T-cell (primary cell): ENCODE measurements at regions not wholly inside any gene's neighbourhood (a gene's known extent, or its start where the extent isn't known, plus 50 kb on each side); places are given as distances from the start of the nearest gene placed in this dataset.
A peak's percentile ranks its signal among the peaks of the same experiment; 100 is the strongest.
"Not testable (repeated sequence)": the region's sequence is repeated elsewhere in the genome, so short reads cannot be mapped to it uniquely, and the experiment has no call there.

Experiments used
- ATAC-seq, 4 experiments: fragments of 200-7000 bp in 3 of 4; fragments of 150-1000 bp in 1 of 4; cut with Tn5 transposase; replicated peaks in 1 of 4; 1 replicate in 3 of 4; 2 replicates in 1 of 4; pipeline ENCODE4 v1.10.0; 2021; ENCODE audit warnings: moderate library complexity in 3 of 4, mild to moderate bottlenecking in 2 of 4, moderate number of reproducible peaks in 1 of 4
- CTCF ChIA-PET, 2 donors: fragments of 300-600 bp; sonication (Branson Sonifier 250); formaldehyde crosslinking; loops; one replicate each; lab custom pipeline; 2022; ENCODE audit warnings: antibody characterized with exemption in 2 of 2; lab: Charles Lee
- POLR2A ChIA-PET, 2 donors: fragments of 300-600 bp; sonication (Branson Sonifier 250); formaldehyde crosslinking; loops; one replicate each; lab custom pipeline; 2022; ENCODE audit warnings: antibody characterized with exemption in 2 of 2; lab: Charles Lee
- DNase-seq, 35 experiments: peaks; one replicate each; pipeline versions ENCODE4 v3.0.0 to v3.0.0-alpha.2; 2013 to 2023
- H3K27ac ChIP-seq: one replicate; pipeline ENCODE4 v1.5.1; 2013; ENCODE audit warnings: low read length
- H3K27me3 ChIP-seq, 2 experiments: replicated peaks in 1 of 2; 1 replicate in 1 of 2; 2 replicates in 1 of 2; pipeline versions ENCODE4 v1.6.1 to v1.7.0; 2013; ENCODE audit warnings: low read length in 1 of 2, mixed read lengths in 1 of 2; ENCODE audit not compliant: control insufficient read depth in 2 of 2, insufficient read depth in 2 of 2; ENCODE audit errors: extremely low read depth in 1 of 2
- H3K36me3 ChIP-seq, 2 donors: 1 replicate in 1 of 2; 2 replicates in 1 of 2; pipeline versions ENCODE4 v1.6.1 to v1.7.0; 2013; ENCODE audit warnings: low read length in 1 of 2; ENCODE audit not compliant: control insufficient read depth in 2 of 2, insufficient read depth in 1 of 2; ENCODE audit errors: extremely low read depth in 1 of 2
- H3K4me1 ChIP-seq, 2 experiments: 1 replicate in 1 of 2; 2 replicates in 1 of 2; pipeline versions ENCODE4 v1.6.1 to v1.7.0; 2013; ENCODE audit warnings: low read length in 2 of 2, mixed read lengths in 1 of 2; ENCODE audit not compliant: insufficient read depth in 2 of 2, control insufficient read depth in 1 of 2; ENCODE audit errors: extremely low read depth in 1 of 2
- H3K4me3 ChIP-seq, 2 donors: 1 replicate in 1 of 2; 2 replicates in 1 of 2; pipeline versions ENCODE4 v1.5.1 to v1.7.0; 2013; ENCODE audit warnings: mild to moderate bottlenecking in 2 of 2, low read length in 1 of 2, moderate library complexity in 1 of 2; ENCODE audit not compliant: control insufficient read depth in 1 of 2; ENCODE audit errors: extremely low read depth in 1 of 2
- H3K9me3 ChIP-seq: 2 replicates; pipeline ENCODE4 v1.7.0; 2013
- H3K27ac Mint-ChIP-seq, 2 donors: one replicate each; pipeline ENCODE4 v1.8.0; 2020 to 2021; ENCODE audit warnings: mild to moderate bottlenecking in 2 of 2, mixed read lengths in 2 of 2
- H3K27me3 Mint-ChIP-seq, 2 donors: one replicate each; pipeline ENCODE4 v1.8.0; 2021 to 2022; ENCODE audit warnings: mixed read lengths in 2 of 2
- H3K36me3 Mint-ChIP-seq: one replicate; pipeline ENCODE4 v1.8.0; 2021; ENCODE audit warnings: mixed read lengths
- H3K4me1 Mint-ChIP-seq, 3 donors: one replicate each; pipeline ENCODE4 v1.8.0; 2020 to 2022; ENCODE audit warnings: mixed read lengths in 3 of 3, mild to moderate bottlenecking in 1 of 3
- H3K4me3 Mint-ChIP-seq, 3 donors: one replicate each; pipeline ENCODE4 v1.8.0; 2020 to 2022; ENCODE audit warnings: mild to moderate bottlenecking in 3 of 3, mixed read lengths in 3 of 3, moderate library complexity in 3 of 3
- H3K9me3 Mint-ChIP-seq, 3 donors: one replicate each; pipeline ENCODE4 v1.8.0; 2020 to 2022; ENCODE audit warnings: mixed read lengths in 3 of 3
- WGBS: methylation state at CpG from one replicate; pipeline ENCODE4 v1.1.5; 2013; ENCODE audit warnings: missing lambda C conversion rate; ENCODE audit not compliant: insufficient coverage; 5-methylcytosine and 5-hydroxymethylcytosine counted together

GRCh38 chr15:22713933-22714332, 72.5 kb upstream of the NIPA1 start:
- ATAC-seq, POLR2A ChIA-PET, H3K36me3 ChIP-seq, H3K27me3 ChIP-seq, H3K4me3 ChIP-seq, H3K9me3 ChIP-seq, H3K27ac Mint-ChIP-seq, H3K9me3 Mint-ChIP-seq, DNase-seq, H3K36me3 Mint-ChIP-seq, H3K4me1 ChIP-seq, H3K27ac ChIP-seq, CTCF ChIA-PET: not testable (repeated sequence)
- H3K4me3 Mint-ChIP-seq = peak overlapping the region; percentile 39 to 64 (median 59)
- WGBS = no CpG with 5 or more reads among the region's 1 CpG
- H3K27me3 Mint-ChIP-seq = peaks cover 31 to 32% of the 10 kb centered on the region in 2 donors
- peaks cover 0 to 10% (median 4%) of the 10 kb centered on the region in 3 donors for H3K4me1 Mint-ChIP-seq

- Mint-ChIP-seq H3K4me1 (peaks cover 0 to 10% (median 4%) of the 10 kb centered on the region in 3 donors), H3K4me3 (peak overlapping the region; percentile 39 to 64 (median 59)), H3K27me3 (peaks cover 30 to 31% of the 10 kb centered on the region in 2 donors)
- ATAC-seq = peak; percentile 43 to 70 (median 58)
- H3K36me3 Mint-ChIP-seq, H3K9me3 Mint-ChIP-seq, H3K27ac ChIP-seq, POLR2A ChIA-PET, H3K27me3 ChIP-seq, H3K4me1 ChIP-seq, H3K27ac Mint-ChIP-seq, H3K4me3 ChIP-seq, H3K9me3 ChIP-seq, H3K36me3 ChIP-seq, CTCF ChIA-PET: not testable (repeated sequence)
- peak in 3 of 35 experiments; percentile 3 for DNase-seq
- 6% methylated on average over 31 of the region's 77 CpGs for WGBS
Observed at GRCh38 chr15:22714358-22715132, 71.9 kb upstream of the NIPA1 start.

- H3K4me3 ChIP-seq, H3K9me3 ChIP-seq, H3K36me3 Mint-ChIP-seq, H3K27ac Mint-ChIP-seq, H3K27me3 ChIP-seq, DNase-seq, H3K4me1 ChIP-seq, H3K27ac ChIP-seq, H3K36me3 ChIP-seq, POLR2A ChIA-PET, H3K9me3 Mint-ChIP-seq, CTCF ChIA-PET: not testable (repeated sequence)
- peaks cover 0 to 10% (median 4%) of the 10 kb centered on the region in 3 donors for H3K4me1 Mint-ChIP-seq
- WGBS = 48% methylated on average over 7 of the region's 32 CpGs
- ATAC-seq = peak in 3 of 4 experiments; percentile 10 to 31 (median 29)
- peak overlapping the region; percentile 25 to 52 (median 34) for H3K4me3 Mint-ChIP-seq
- peaks cover 29 to 34% of the 10 kb centered on the region in 2 donors for H3K27me3 Mint-ChIP-seq
Observed at GRCh38 chr15:22715133-22715845, 71.2 kb upstream of the NIPA1 start.

GRCh38 chr15:22719980-22720379, 66.5 kb upstream of the NIPA1 start:
- H3K36me3 Mint-ChIP-seq, H3K9me3 ChIP-seq, H3K4me3 Mint-ChIP-seq, CTCF ChIA-PET, DNase-seq, POLR2A ChIA-PET, H3K4me1 ChIP-seq, ATAC-seq, H3K36me3 ChIP-seq, H3K27me3 ChIP-seq, H3K4me3 ChIP-seq, H3K27ac Mint-ChIP-seq, H3K4me1 Mint-ChIP-seq, H3K27ac ChIP-seq, H3K9me3 Mint-ChIP-seq: not testable (repeated sequence)
- no CpG with 5 or more reads among the region's 1 CpG for WGBS
- H3K27me3 Mint-ChIP-seq = peaks cover 21 to 29% of the 10 kb centered on the region in 2 donors

GRCh38 chr15:22726104-22726503, 60.3 kb upstream of the NIPA1 start:
- H3K4me3 ChIP-seq, DNase-seq, H3K27ac ChIP-seq, H3K36me3 ChIP-seq, ATAC-seq, H3K27me3 ChIP-seq, H3K4me3 Mint-ChIP-seq, H3K9me3 ChIP-seq, H3K9me3 Mint-ChIP-seq, H3K4me1 ChIP-seq, H3K27ac Mint-ChIP-seq, H3K4me1 Mint-ChIP-seq, POLR2A ChIA-PET, H3K36me3 Mint-ChIP-seq, CTCF ChIA-PET: not testable (repeated sequence)
- H3K27me3 Mint-ChIP-seq = peaks cover 6 to 19% of the 10 kb centered on the region in 2 donors
- no CpG with 5 or more reads among the region's 2 CpGs for WGBS

- POLR2A ChIA-PET, H3K27ac Mint-ChIP-seq, H3K27ac ChIP-seq, H3K4me1 ChIP-seq, H3K27me3 ChIP-seq, H3K4me3 ChIP-seq, H3K9me3 ChIP-seq, ATAC-seq, H3K36me3 Mint-ChIP-seq, H3K4me3 Mint-ChIP-seq, H3K36me3 ChIP-seq, CTCF ChIA-PET, DNase-seq, H3K9me3 Mint-ChIP-seq: not testable (repeated sequence)
- peaks cover 8 to 17% of the 10 kb centered on the region in 2 donors for H3K27me3 Mint-ChIP-seq
- H3K4me1 Mint-ChIP-seq = peaks cover 5 to 12% (median 10%) of the 10 kb centered on the region in 3 donors
- WGBS = 84% methylated on average over 3 of the region's 4 CpGs
Observed at GRCh38 chr15:22735067-22735466, 51.4 kb upstream of the NIPA1 start.
